K562 (cell line): ENCODE measurements at regions not wholly inside any gene's neighbourhood (a gene's known extent, or its start where the extent isn't known, plus 50 kb on each side); places are given as distances from the start of the nearest gene placed in this dataset.

ENCODE experiments used
- ARID1B ChIP-seq: fragments of 450-650 bp; IDR thresholded peaks from 2 replicates; pipeline ENCODE4 v1.6.1; 2016; ENCODE audit warnings: antibody characterized with exemption, mild to moderate bottlenecking, inconsistent platforms
- CBFA2T3 ChIP-seq: fragments of 450-650 bp; IDR thresholded peaks from 2 replicates; pipeline ENCODE4 v1.6.1; 2017
- CBX2 ChIP-seq: fragments of 200-600 bp; sonication (generic); IDR thresholded peaks from one replicate; pipeline ENCODE4 v1.6.1; 2012; ENCODE audit warnings: mild to moderate bottlenecking, low read length, inconsistent platforms; ENCODE audit not compliant: insufficient read depth, poor library complexity, severe bottlenecking
- IFI16 ChIP-seq: fragments of 250-450 bp; sonication (Bioruptor Pico); IDR thresholded peaks from 2 replicates; pipeline ENCODE4 v2.1.2; 2022; ENCODE audit warnings: mild to moderate bottlenecking, inconsistent platforms
- NBN ChIP-seq: fragments of 450-650 bp; IDR thresholded peaks from 2 replicates; pipeline ENCODE4 v1.6.1; 2016; ENCODE audit warnings: low read depth, mild to moderate bottlenecking
- NCOA6 ChIP-seq: fragments of 450-650 bp; IDR thresholded peaks from 2 replicates; pipeline ENCODE4 v1.6.1; 2017; ENCODE audit warnings: mild to moderate bottlenecking
- NFIC ChIP-seq: fragments of 450-650 bp; IDR thresholded peaks from 2 replicates; pipeline ENCODE4 v1.6.1; 2017; ENCODE audit warnings: mild to moderate bottlenecking, inconsistent platforms
- NR3C1 ChIP-seq: sonication (generic); formaldehyde crosslinking; IDR thresholded peaks from 2 replicates; pipeline ENCODE4 v1.8.1; 2022; ENCODE audit warnings: missing genetic modification reagents
- PHF8 ChIP-seq: fragments of 200-600 bp; sonication (generic); IDR thresholded peaks from 2 replicates; pipeline ENCODE4 v1.6.1; 2012; ENCODE audit warnings: mixed run types, mild to moderate bottlenecking, inconsistent platforms, low read length, moderate library complexity, borderline replicate concordance
- POLR2A ChIP-seq: fragments of 450-650 bp; conservative IDR thresholded peaks from 2 replicates; pipeline ENCODE4 v1.6.1; 2016
- POU5F1 ChIP-seq: fragments of 150-350 bp; IDR thresholded peaks from 2 replicates; pipeline ENCODE4 v1.6.1; 2014; ENCODE audit warnings: borderline replicate concordance, low read length, low read depth, mild to moderate bottlenecking; ENCODE audit not compliant: partially characterized antibody
- SLC30A9 ChIP-seq: fragments of 250-450 bp; sonication (Bioruptor Pico); IDR thresholded peaks from 2 replicates; pipeline ENCODE4 v1.8.0; 2022; ENCODE audit warnings: mild to moderate bottlenecking, moderate library complexity
- SMARCA4 ChIP-seq: fragments of 450-650 bp; IDR thresholded peaks from 2 replicates; pipeline ENCODE4 v1.6.1; 2016
- SMARCB1 ChIP-seq: IDR thresholded peaks from 2 replicates; pipeline ENCODE4 v1.6.1; 2011; ENCODE audit warnings: improper control_type of control experiment, low read depth; ENCODE audit not compliant: insufficient read length
- SMC3 ChIP-seq: conservative IDR thresholded peaks from 2 replicates; pipeline ENCODE4 v1.6.1; 2011; ENCODE audit warnings: low read depth, low read length, improper control_type of control experiment; ENCODE audit not compliant: insufficient read depth
- TEAD4 ChIP-seq, 2 experiments: sonication (generic) in 1 of 2; formaldehyde crosslinking in 1 of 2; IDR thresholded peaks; 2 replicates each; pipeline versions ENCODE4 v1.6.1 to v1.8.0; 2012 to 2022; ENCODE audit warnings: borderline replicate concordance in 1 of 2, inconsistent platforms in 1 of 2, low read length in 1 of 2, mild to moderate bottlenecking in 1 of 2, missing genetic modification reagents in 1 of 2
- XRCC5 ChIP-seq: fragments of 200-400 bp; formaldehyde crosslinking; IDR thresholded peaks from 2 replicates; pipeline ENCODE4 v1.6.1; 2017; ENCODE audit warnings: low read depth, mild to moderate bottlenecking, low read length
- ZKSCAN1 ChIP-seq: fragments of 150-350 bp; IDR thresholded peaks from 2 replicates; pipeline ENCODE4 v1.6.1; 2016; ENCODE audit warnings: low read depth, low read length
- ZKSCAN3 ChIP-seq: fragments of 250-450 bp; sonication (Bioruptor Pico); IDR thresholded peaks from 2 replicates; pipeline ENCODE4 v1.4.0; 2020
- ZNF165 ChIP-seq: fragments of 250-450 bp; sonication (Bioruptor Pico); IDR thresholded peaks from 2 replicates; pipeline ENCODE4 v1.4.0; 2020; ENCODE audit warnings: borderline replicate concordance
- ZNF41 ChIP-seq: fragments of 250-450 bp; sonication (Bioruptor Pico); conservative IDR thresholded peaks from 2 replicates; pipeline ENCODE4 v1.4.0; 2020; ENCODE audit warnings: mild to moderate bottlenecking
- ZNF77 ChIP-seq: fragments of 250-450 bp; sonication (Bioruptor Pico); IDR thresholded peaks from 2 replicates; pipeline ENCODE4 v1.5.0; 2020
- TF ChIP-seq, protein P1 (sequence below): fragments of 450-650 bp; IDR thresholded peaks from 2 replicates; pipeline ENCODE4 v1.6.1; 2016; ENCODE audit warnings: mild to moderate bottlenecking
- TF ChIP-seq, protein P2 (sequence below): fragments of 250-450 bp; sonication (Bioruptor Pico); IDR thresholded peaks from 2 replicates; pipeline ENCODE4 v1.4.0; 2020; ENCODE audit warnings: mild to moderate bottlenecking, moderate library complexity
- TF ChIP-seq, protein P3 (sequence below): fragments of 250-450 bp; sonication (Bioruptor Pico); IDR thresholded peaks from 2 replicates; pipeline ENCODE4 v1.6.1; 2021; ENCODE audit warnings: mild to moderate bottlenecking
- TF ChIP-seq, protein P4 (sequence below): fragments of 450-650 bp; formaldehyde crosslinking; IDR thresholded peaks from 2 replicates; pipeline ENCODE4 v1.4.0; 2020; ENCODE audit warnings: mild to moderate bottlenecking

DNA sequence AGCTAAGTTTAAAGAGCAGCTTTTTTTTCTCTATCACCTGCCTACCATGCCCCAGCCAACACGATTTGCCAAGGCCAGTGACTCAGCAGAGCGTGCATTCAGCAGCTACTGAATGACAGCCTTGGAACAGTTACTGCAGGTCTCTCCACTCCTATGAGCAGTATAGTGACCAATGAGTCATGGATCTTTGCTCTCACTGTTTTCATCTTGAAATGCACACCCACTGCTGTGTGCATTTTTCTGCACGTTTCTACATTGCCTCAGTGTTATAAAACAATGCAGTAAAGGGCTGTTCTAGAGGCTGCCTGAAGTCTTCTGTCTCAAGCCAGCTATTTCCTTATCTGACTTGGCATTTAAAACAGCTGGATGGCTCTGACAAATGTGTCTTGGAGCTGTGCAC is 66.0 kb upstream of the C4orf54 start (continued):
- no peak for TF ChIP-seq NCOA6
- no peak for TF ChIP-seq ZKSCAN3
- no peak for TF ChIP-seq SMC3
- TF ChIP-seq ZKSCAN1: no peak
- peak; percentile 72 for TF ChIP-seq ARID1B
- TF ChIP-seq NFIC: peak; percentile 84
- no peak for TF ChIP-seq NBN
- no peak for TF ChIP-seq TEAD4 (IDR thresholded peaks at IDR 0.05; ENCODE audit: low read length)
- no peak for TF ChIP-seq TEAD4 (CRISPR knock-in tag; IDR thresholded peaks at IDR 0.05; ENCODE audit: borderline replicate concordance)
- no peak for TF ChIP-seq XRCC5
- TF ChIP-seq PHF8: no peak
- TF ChIP-seq, protein P1, sequence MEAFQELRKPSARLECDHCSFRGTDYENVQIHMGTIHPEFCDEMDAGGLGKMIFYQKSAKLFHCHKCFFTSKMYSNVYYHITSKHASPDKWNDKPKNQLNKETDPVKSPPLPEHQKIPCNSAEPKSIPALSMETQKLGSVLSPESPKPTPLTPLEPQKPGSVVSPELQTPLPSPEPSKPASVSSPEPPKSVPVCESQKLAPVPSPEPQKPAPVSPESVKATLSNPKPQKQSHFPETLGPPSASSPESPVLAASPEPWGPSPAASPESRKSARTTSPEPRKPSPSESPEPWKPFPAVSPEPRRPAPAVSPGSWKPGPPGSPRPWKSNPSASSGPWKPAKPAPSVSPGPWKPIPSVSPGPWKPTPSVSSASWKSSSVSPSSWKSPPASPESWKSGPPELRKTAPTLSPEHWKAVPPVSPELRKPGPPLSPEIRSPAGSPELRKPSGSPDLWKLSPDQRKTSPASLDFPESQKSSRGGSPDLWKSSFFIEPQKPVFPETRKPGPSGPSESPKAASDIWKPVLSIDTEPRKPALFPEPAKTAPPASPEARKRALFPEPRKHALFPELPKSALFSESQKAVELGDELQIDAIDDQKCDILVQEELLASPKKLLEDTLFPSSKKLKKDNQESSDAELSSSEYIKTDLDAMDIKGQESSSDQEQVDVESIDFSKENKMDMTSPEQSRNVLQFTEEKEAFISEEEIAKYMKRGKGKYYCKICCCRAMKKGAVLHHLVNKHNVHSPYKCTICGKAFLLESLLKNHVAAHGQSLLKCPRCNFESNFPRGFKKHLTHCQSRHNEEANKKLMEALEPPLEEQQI: no peak
- TF ChIP-seq NR3C1 (CRISPR knock-in tag): no peak
- peak; percentile 38 for TF ChIP-seq CBFA2T3
- TF ChIP-seq ZNF165: no peak
- no peak for TF ChIP-seq IFI16 (CRISPR knock-in tag)
- TF ChIP-seq SLC30A9 (CRISPR knock-in tag): no peak
- TF ChIP-seq, protein P2, sequence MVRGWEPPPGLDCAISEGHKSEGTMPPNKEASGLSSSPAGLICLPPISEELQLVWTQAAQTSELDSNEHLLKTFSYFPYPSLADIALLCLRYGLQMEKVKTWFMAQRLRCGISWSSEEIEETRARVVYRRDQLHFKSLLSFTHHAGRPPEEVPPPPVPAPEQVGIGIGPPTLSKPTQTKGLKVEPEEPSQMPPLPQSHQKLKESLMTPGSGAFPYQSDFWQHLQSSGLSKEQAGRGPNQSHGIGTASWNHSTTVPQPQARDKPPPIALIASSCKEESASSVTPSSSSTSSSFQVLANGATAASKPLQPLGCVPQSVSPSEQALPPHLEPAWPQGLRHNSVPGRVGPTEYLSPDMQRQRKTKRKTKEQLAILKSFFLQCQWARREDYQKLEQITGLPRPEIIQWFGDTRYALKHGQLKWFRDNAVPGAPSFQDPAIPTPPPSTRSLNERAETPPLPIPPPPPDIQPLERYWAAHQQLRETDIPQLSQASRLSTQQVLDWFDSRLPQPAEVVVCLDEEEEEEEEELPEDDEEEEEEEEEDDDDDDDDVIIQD (CRISPR knock-in tag): no peak
- no peak for TF ChIP-seq POU5F1
- TF ChIP-seq CBX2: no peak
- TF ChIP-seq ZNF77 (CRISPR knock-in tag): no peak
- TF ChIP-seq POLR2A: no peak
- TF ChIP-seq, protein P3, sequence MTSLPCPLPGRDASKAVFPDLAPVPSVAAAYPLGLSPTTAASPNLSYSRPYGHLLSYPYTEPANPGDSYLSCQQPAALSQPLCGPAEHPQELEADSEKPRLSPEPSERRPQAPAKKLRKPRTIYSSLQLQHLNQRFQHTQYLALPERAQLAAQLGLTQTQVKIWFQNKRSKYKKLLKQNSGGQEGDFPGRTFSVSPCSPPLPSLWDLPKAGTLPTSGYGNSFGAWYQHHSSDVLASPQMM (CRISPR knock-in tag): no peak
- TF ChIP-seq ZNF41 (CRISPR knock-in tag): no peak
- TF ChIP-seq, protein P4, sequence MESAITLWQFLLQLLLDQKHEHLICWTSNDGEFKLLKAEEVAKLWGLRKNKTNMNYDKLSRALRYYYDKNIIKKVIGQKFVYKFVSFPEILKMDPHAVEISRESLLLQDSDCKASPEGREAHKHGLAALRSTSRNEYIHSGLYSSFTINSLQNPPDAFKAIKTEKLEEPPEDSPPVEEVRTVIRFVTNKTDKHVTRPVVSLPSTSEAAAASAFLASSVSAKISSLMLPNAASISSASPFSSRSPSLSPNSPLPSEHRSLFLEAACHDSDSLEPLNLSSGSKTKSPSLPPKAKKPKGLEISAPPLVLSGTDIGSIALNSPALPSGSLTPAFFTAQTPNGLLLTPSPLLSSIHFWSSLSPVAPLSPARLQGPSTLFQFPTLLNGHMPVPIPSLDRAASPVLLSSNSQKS (CRISPR knock-in tag): no peak
- no peak for TF ChIP-seq SMARCB1
- TF ChIP-seq SMARCA4: peak; percentile 65; the same call in 1 of the 2 replicates
